ENCODE measurements at regions not wholly inside any gene's neighbourhood (a gene's known extent, or its start where the extent isn't known, plus 50 kb on each side); places are given as distances from the start of the nearest gene placed in this dataset.
"Not testable (repeated sequence)": the region's sequence is repeated elsewhere in the genome, so short reads cannot be mapped to it uniquely, and the experiment has no call there.

GRCh38 chr21:9001890-9002663, 1519.3 kb upstream of the TPTE start:
- not testable (repeated sequence) for DNase-seq

GRCh38 chr21:9003909-9004814, 1517.2 kb upstream of the TPTE start:
- not testable (repeated sequence) for DNase-seq

GRCh38 chr21:9004815-9005518, 1516.4 kb upstream of the TPTE start:
- DNase-seq = not testable (repeated sequence)

DNA sequence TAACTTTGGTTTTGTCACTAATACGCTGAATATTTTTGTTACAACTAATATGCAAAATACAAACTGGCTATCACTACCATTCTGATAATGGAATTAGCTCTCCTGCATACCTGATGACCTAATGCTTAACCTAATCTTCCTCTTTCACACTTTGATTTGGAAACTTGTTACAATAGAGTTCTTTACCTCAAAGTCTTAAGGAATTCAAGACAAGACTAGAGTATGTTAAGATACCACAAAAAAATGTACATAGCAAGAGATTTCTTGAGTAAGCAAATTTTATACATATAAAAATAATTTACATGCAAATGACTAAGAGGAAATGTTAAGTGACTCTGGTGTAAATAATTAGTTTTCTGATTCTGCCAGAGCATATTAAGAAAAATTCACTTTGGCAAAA, 1515.7 kb upstream of the TPTE start:
- not testable (repeated sequence) for DNase-seq

GRCh38 chr21:9006111-9006510, 1515.3 kb upstream of the TPTE start:
- not testable (repeated sequence) for DNase-seq

- not testable (repeated sequence) for DNase-seq
Measured at GRCh38 chr21:9006553-9007323, 1514.6 kb upstream of the TPTE start.

GRCh38 chr21:9008636-9009035, 1512.7 kb upstream of the TPTE start:
- no peak for DNase-seq

GRCh38 chr21:9009267-9010016, 1511.9 kb upstream of the TPTE start:
- not testable (repeated sequence) for DNase-seq

DNA sequence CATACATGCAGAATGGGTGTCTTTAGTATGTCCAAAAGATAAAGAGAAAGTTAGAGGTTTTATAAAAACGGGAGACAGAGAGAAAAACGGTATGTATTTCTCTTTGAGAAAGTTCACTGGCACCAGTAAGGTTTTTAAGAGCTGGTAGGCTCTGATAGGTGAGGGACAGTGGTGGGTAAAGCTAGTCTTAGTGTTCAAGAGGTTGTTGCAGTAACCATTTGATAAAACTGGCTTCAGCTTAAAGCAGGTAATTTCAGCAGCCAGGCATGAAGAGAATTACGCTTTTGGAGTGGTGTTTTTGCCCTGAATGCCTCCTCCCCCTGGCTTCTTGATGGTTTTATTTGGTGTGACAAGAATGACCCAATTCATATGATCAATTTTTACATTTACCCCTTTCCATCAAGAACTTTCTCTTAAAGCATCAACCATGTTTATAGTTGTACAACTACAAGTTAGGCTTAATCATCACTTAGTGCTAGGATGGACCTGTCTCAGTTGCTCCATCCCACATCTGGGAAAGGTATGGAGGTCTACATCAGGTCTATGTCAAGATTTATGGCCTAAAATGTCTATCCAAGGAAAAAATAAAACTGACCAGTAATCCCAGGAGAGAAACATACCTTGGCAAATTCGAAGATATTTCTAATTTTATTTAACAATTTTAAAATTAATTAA, 1511.1 kb upstream of the TPTE start:
- not testable (repeated sequence) for DNase-seq

DNA sequence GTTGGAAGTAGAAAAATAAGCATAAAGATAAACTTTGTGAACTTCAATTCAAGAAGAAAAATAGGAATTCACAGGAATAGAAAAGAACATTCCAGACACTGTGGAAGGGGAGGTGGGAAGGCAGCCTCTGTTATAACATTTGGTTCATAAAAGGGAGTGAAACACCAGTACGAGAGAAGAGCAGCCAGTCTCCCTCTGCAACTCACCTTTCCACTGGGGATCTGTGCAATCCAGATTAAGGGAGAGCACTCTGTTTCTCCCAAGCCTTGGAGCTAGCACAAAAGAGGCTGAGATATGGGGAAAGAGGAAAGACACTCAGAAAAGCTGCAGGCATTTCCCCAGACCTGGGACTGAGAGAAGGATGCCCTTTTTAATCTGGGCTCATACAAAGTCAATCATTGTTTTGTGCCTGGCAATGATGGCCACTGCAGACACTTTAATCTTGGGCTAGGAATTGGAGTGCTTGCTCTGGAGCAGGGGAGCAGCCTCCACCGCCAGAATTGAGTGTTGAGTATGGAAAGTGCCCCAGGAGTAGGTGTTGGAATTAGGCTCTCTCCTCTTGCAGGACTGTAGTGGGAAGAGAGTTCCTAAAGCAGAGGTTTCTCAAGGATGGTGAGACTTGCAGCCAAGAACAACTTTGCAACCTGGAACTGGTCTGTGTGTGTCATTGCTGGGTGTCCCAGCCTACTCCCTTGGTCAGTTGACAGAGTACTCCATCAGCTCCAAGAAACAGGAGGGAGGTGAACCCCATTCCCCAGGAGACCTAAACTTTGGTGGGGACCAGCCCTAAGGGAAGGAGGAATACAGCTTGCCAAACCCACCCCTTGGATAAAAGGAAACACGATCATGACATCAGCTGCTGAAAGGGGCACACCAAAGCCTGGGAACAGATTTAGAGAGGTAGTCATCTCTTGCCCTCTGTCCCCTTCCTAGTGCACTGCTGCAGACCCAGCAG, 1510.2 kb upstream of the TPTE start:
- not testable (repeated sequence) for DNase-seq

DNA sequence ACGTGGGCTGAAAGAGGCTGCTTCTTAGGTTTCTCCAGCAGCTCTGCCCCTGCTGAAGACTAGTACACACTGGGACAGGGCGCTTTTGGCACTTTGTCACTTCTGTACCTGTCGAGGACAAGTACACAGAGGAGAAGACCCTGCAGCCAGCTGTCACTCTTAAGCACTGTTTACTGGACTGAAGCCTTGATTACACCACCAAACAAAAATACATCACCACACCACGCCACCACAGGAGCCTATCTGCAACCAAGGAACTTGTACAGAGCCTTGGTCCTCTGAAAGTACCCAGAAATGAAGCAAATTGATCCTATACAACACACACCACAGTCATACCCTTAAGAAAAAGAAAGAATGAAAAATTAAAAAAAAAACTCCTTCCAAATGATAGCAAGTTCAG, 1509.5 kb upstream of the TPTE start:
- not testable (repeated sequence) for DNase-seq

- DNase-seq = not testable (repeated sequence)
Measured at GRCh38 chr21:9013502-9014242, 1507.7 kb upstream of the TPTE start.

GRCh38 chr21:9014243-9014734, 1507.1 kb upstream of the TPTE start:
- DNase-seq = not testable (repeated sequence)

GRCh38 chr21:9015483-9016197, 1505.7 kb upstream of the TPTE start:
- not testable (repeated sequence) for DNase-seq

GRCh38 chr21:9017206-9017605, 1504.2 kb upstream of the TPTE start:
- DNase-seq = not testable (repeated sequence)

GRCh38 chr21:9018731-9019253, 1502.6 kb upstream of the TPTE start:
- peak in 1 of 2 experiments; percentile 21 for DNase-seq

DNA sequence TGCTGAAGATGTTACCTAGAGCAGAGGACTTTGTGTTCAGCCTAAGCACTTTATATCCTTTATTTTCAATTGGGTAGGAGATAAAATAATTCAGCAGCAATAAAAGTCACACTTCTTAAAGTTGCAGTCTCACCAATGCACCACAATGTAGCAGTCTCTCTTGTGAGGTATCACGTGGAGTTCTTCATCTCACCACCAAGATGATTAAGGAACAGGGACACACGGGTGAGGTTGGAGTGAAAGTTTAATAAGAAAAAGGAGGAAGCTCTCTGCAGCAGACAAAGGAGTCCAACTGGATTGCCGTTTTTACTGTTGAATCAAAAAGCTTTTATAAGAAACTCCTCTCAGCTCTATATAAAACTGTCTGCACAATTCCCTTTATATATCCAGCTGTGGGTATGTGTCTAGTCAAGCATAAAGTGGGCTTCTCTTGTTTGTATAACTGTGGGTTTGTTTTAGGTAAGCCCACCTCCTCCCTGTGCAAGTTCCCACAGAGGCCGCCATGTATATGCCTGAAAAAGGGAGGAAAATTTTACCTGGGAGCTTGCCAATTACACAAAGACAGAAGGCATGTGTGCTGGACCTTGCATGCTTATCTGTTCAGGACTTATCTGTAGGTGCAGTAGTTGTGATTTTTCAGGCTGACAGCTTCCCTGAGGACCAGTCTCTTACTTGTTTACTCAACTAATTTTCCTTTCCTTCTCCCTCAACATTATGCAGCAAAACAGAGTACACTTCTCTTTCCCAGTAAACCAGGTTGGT, 1497.2 kb upstream of the TPTE start:
- DNase-seq = not testable (repeated sequence)

Data from activated T-cell treated with anti-CD3 and anti-CD28 coated beads, Interleukin-2, amount 50 U/mL, for 48 hours (primary cell).